IMR-90 (cell line): ENCODE measurements at regions not wholly inside any gene's neighbourhood (a gene's known extent, or its start where the extent isn't known, plus 50 kb on each side); places are given as distances from the start of the nearest gene placed in this dataset.

Experiments used
- CHD1 ChIP-seq: IDR thresholded peaks from 2 replicates; pipeline ENCODE4 v1.6.1; 2012; ENCODE audit warnings: low read depth, low read length, improper control_type of control experiment
- FOS ChIP-seq: fragments of 150-350 bp; IDR thresholded peaks from 2 replicates; pipeline ENCODE4 v1.6.1; 2016; ENCODE audit warnings: low read depth, low read length
- MAFK ChIP-seq: IDR thresholded peaks from 2 replicates; pipeline ENCODE4 v1.6.1; 2012; ENCODE audit warnings: low read depth, low read length, improper control_type of control experiment
- MAZ ChIP-seq: IDR thresholded peaks from 2 replicates; pipeline ENCODE4 v1.6.1; 2012; ENCODE audit warnings: low read depth, mild to moderate bottlenecking, low read length, improper control_type of control experiment, moderate library complexity, borderline replicate concordance
- POLR2A ChIP-seq: IDR thresholded peaks from 2 replicates; pipeline ENCODE4 v1.6.1; 2012; ENCODE audit warnings: mild to moderate bottlenecking, low read depth, low read length
- TF ChIP-seq, protein P1 (sequence below): conservative IDR thresholded peaks from 2 replicates; pipeline ENCODE4 v1.5.1; 2012; ENCODE audit warnings: mild to moderate bottlenecking, low read depth, low read length, improper control_type of control experiment

DNA sequence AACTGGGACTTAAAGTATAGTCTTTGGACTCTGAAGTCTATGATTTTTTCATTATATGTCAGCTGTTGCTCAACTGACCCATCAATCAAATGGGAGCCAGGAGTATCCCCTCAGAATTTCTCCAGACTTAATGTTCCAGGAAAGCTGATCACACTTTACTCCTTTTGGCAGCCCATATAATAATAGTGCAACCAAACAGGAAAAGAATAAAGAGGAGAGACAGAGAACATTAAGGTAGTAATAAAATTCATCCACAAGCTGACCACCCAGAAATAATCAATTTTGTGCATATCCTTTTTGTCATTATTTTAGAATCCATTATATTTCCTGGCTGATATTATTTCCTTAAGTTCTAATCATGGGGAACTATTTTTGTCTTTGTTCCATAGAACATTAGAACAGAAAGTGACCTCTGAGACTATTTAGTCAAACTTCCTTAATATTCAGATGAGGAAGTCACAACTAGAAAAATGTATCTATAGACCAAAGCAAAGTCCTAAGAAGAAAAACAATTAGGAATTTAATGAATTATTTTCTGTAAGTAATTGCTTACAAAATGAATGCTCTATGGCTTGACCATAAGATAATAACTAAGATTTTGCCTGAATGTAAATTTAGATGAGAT, 238.1 kb upstream of the SEL1L start:
- TF ChIP-seq MAFK (no peak), POLR2A (no peak), FOS (no peak), CHD1 (no peak), MAZ (no peak)
- TF ChIP-seq, protein P1, sequence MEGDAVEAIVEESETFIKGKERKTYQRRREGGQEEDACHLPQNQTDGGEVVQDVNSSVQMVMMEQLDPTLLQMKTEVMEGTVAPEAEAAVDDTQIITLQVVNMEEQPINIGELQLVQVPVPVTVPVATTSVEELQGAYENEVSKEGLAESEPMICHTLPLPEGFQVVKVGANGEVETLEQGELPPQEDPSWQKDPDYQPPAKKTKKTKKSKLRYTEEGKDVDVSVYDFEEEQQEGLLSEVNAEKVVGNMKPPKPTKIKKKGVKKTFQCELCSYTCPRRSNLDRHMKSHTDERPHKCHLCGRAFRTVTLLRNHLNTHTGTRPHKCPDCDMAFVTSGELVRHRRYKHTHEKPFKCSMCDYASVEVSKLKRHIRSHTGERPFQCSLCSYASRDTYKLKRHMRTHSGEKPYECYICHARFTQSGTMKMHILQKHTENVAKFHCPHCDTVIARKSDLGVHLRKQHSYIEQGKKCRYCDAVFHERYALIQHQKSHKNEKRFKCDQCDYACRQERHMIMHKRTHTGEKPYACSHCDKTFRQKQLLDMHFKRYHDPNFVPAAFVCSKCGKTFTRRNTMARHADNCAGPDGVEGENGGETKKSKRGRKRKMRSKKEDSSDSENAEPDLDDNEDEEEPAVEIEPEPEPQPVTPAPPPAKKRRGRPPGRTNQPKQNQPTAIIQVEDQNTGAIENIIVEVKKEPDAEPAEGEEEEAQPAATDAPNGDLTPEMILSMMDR: no peak
